AG09309 (cell line): ENCODE measurements at regions not wholly inside any gene's neighbourhood (a gene's known extent, or its start where the extent isn't known, plus 50 kb on each side); places are given as distances from the start of the nearest gene placed in this dataset.
"Not testable (repeated sequence)": the region's sequence is repeated elsewhere in the genome, so short reads cannot be mapped to it uniquely, and the experiment has no call there.

Experiments used
- DNase-seq: peaks from one replicate; pipeline ENCODE4 v3.0.0-alpha.2; 2010; ENCODE audit warnings: low read depth
- H3K4me3 ChIP-seq: 2 replicates; pipeline ENCODE4 v1.5.1; 2011; ENCODE audit warnings: mild to moderate bottlenecking, low read depth, low read length, moderate library complexity; ENCODE audit not compliant: control insufficient read depth
- CTCF ChIP-seq: IDR thresholded peaks from 2 replicates; pipeline ENCODE4 v1.5.1; 2011; ENCODE audit warnings: mild to moderate bottlenecking, low read depth, low read length, inconsistent platforms; ENCODE audit not compliant: insufficient read depth, control insufficient read depth; ENCODE audit errors: missing control alignments

GRCh38 chr11:70555078-70555477, 156.7 kb downstream of the CTTN start:
- TF ChIP-seq CTCF: no peak
- H3K4me3 ChIP-seq: no peak overlapping the region
- DNase-seq: no peak

- H3K4me3 ChIP-seq: no peak overlapping the region
- TF ChIP-seq CTCF: no peak
- no peak for DNase-seq
Measured at GRCh38 chr11:70556884-70557741, 158.8 kb downstream of the CTTN start.

GRCh38 chr11:70557742-70558485, 159.6 kb downstream of the CTTN start:
- no peak for TF ChIP-seq CTCF
- DNase-seq: no peak
- no peak overlapping the region for H3K4me3 ChIP-seq

GRCh38 chr11:70558681-70559080, 160.4 kb downstream of the CTTN start:
- H3K4me3 ChIP-seq: no peak overlapping the region
- no peak for DNase-seq

GRCh38 chr11:70559516-70559915, 161.2 kb downstream of the CTTN start:
- no peak for DNase-seq
- no peak overlapping the region for H3K4me3 ChIP-seq
- TF ChIP-seq CTCF: no peak

More at GRCh38 chr11:70558681-70559080, 160.4 kb downstream of the CTTN start:
- no peak for TF ChIP-seq CTCF

DNA sequence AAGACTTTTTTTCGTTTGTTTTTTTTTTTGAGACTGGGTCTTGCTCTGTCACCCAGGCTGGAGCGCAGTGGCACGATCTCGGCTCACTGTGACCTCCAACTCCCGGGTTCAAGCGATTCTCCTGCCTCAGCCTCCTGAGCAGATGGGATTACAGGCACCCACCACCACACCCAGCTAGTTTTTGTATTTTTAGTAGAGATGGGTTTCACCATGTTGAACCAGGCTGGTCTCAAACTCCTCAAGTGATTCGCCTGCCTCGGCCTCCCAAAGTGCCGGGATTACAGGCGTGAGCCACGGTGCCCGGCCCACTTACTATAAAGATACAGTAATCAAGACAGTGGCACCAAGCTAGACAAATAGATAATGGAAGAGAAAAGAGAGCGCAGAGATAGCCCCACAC, 162.3 kb downstream of the CTTN start:
- DNase-seq: not testable (repeated sequence)

GRCh38 chr11:70566768-70567530, 168.6 kb downstream of the CTTN start:
- no peak overlapping the region for H3K4me3 ChIP-seq
- DNase-seq: no peak
- no peak for TF ChIP-seq CTCF

More for the DNA sequence above, 162.3 kb downstream of the CTTN start:
- H3K4me3 ChIP-seq: not testable (repeated sequence)
